RWPE1 (cell line): ENCODE measurements at regions not wholly inside any gene's neighbourhood (a gene's known extent, or its start where the extent isn't known, plus 50 kb on each side); places are given as distances from the start of the nearest gene placed in this dataset.

Source experiments
- CTCF ChIA-PET: fragments of 350-600 bp; sonication (Branson Sonifier 250); formaldehyde crosslinking; extraction: SDS; loops from one replicate; lab custom pipeline; 2021; lab: Yijun Ruan, JAX
- POLR2A ChIA-PET: fragments of 400-600 bp; formaldehyde crosslinking; extraction: SDS; loops from one replicate; lab custom pipeline; 2020; ENCODE audit warnings: antibody characterized with exemption; ENCODE audit not compliant: low non-redundant PET; lab: Yijun Ruan, JAX
- DNase-seq: peaks from one replicate; pipeline ENCODE4 v3.0.0; 2012; ENCODE audit warnings: low spot score
- H3K27ac ChIP-seq: fragments of 450-650 bp; 2 replicates; pipeline ENCODE4 v1.5.1; 2017
- TF ChIP-seq, protein P1 (sequence below): fragments of 450-650 bp; conservative IDR thresholded peaks from 2 replicates; pipeline ENCODE4 v1.5.1; 2017; ENCODE audit warnings: low read depth, mild to moderate bottlenecking

- ChIA-PET POLR2A (no interaction called here), CTCF (no interaction called here)
- TF ChIP-seq, protein P1, sequence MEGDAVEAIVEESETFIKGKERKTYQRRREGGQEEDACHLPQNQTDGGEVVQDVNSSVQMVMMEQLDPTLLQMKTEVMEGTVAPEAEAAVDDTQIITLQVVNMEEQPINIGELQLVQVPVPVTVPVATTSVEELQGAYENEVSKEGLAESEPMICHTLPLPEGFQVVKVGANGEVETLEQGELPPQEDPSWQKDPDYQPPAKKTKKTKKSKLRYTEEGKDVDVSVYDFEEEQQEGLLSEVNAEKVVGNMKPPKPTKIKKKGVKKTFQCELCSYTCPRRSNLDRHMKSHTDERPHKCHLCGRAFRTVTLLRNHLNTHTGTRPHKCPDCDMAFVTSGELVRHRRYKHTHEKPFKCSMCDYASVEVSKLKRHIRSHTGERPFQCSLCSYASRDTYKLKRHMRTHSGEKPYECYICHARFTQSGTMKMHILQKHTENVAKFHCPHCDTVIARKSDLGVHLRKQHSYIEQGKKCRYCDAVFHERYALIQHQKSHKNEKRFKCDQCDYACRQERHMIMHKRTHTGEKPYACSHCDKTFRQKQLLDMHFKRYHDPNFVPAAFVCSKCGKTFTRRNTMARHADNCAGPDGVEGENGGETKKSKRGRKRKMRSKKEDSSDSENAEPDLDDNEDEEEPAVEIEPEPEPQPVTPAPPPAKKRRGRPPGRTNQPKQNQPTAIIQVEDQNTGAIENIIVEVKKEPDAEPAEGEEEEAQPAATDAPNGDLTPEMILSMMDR, result no peak
- no peak overlapping the region for H3K27ac ChIP-seq
- no peak for DNase-seq
Measured at GRCh38 chr16:66265048-66265415, 101.5 kb upstream of the CDH5 start.

GRCh38 chr16:66264311-66265047, 102.0 kb upstream of the CDH5 start:
- TF ChIP-seq, protein P1, result no peak
- ChIA-PET POLR2A (no interaction called here), CTCF (no interaction called here)
- no peak for DNase-seq
- no peak overlapping the region for H3K27ac ChIP-seq

GRCh38 chr16:66263973-66264310, 102.5 kb upstream of the CDH5 start:
- TF ChIP-seq, protein P1, result no peak
- ChIA-PET POLR2A (no interaction called here), CTCF (no interaction called here)
- no peak overlapping the region for H3K27ac ChIP-seq
- no peak for DNase-seq

DNA sequence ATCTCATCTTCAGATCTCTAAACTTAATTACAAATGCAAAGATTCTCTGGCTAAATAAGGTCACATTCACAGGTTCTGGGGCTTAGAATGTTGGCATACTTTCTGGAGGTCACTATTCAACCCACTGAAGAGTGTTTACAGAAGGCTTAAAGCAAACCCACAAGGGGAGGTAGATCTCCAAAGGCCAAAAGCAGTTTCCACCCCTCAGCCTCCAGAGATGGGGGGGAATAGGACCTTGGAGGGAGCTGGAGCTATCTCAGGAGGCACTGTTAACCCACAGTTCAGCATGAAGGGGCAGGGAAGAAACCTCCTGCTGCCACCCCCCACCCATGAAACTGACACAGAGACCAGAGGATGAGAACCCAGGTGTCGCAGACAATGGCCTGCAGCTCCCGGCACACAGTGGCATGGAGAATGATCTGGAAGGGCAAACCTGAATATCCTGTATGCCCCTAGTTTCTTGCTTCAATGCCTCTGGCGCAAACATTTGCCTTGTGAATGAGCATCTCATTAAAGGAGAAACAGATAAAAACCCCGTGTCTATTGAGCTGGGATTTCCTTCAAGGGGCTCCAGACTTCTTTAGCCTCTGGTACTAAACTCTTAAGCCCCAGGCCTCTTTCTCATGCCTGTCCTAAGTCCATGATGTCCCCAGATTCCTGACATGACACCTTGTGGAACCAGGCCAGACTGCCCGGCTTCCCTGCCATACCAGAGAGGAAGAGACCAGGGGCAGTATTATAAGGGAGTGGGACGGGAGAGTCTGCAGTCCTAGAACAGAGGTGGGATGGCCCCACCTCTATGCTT, 103.1 kb upstream of the CDH5 start:
- TF ChIP-seq, protein P1, result no peak
- DNase-seq, result no peak
- no peak overlapping the region for H3K27ac ChIP-seq
- ChIA-PET POLR2A (no interaction called here), CTCF (no interaction called here)

DNA sequence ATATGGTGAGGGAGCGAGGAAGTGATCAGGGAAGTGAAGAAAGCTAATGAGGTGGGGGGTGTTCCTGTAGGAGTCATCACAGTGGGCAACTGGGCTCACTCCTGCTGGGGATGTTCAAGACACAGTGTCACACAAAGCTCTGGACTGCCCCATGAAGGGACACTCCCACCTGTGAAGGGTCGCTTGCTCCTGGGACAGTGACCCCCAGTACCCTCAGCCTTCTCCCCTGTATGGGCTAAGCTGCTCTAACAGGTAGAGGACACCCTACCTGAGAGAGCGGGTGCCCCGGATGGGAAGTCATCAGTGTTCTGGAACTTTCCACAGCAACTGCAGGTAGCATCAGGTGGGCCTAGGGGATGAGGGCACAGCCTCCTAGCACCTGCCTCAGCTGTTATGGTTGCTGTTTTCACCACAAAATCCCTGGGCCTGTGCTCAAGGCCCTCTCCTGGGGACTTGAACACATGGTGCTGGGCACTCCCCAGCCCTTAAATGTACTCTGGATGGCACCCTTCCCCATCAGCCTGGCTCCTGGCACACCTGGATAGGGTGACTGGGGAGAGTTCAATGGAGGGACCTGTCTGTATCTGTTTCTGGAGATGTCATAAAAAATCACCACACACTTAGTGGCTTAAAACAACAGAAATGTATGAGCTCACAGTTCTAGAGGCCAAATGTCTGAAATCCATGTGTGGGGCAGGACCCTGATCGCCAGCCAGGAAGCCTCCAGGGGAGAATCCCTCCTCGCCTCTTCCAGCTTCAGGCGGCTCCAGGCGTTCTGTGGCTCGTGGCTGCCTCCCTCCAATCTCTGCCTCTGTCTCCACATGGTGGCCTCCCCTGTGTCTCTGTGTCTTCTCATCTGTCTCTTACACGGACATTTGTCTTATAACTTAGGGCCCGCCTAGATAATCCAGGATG, 104.0 kb upstream of the CDH5 start:
- no peak overlapping the region for H3K27ac ChIP-seq
- ChIA-PET POLR2A (no interaction called here), CTCF (interaction anchor here (1.6 kb wide), 1 partner anchor 8 kb away, joined by 7 read pairs; no protein-coding TSS in a partner anchor)
- no peak for DNase-seq
- TF ChIP-seq, protein P1, result no peak

DNA sequence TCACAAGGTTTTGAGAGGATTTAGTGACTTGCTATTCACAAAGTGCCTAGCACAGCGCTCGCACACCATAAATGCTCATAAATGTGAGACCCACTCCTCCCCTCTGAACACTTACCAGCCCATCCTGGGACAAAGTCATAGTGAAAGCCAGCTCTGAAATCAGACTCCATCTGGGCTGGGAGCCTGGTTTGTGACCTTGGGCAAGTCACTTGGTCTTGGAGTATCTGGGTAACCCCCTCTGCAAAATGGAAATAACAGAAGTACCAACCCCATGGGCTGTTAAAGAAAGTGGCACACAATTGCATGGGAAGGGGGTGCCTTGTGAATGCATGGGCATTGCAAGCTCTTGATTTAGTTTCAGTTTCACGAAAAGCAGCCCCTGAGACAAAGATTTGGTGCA, 104.7 kb upstream of the CDH5 start:
- TF ChIP-seq, protein P1, result no peak
- no peak overlapping the region for H3K27ac ChIP-seq
- ChIA-PET CTCF (interaction anchor here (1.6 kb wide), 1 partner anchor 9 kb away, joined by 7 read pairs; no protein-coding TSS in a partner anchor), POLR2A (no interaction called here)
- DNase-seq, result no peak
